ENCODE measurements at regions not wholly inside any gene's neighbourhood (a gene's known extent, or its start where the extent isn't known, plus 50 kb on each side); places are given as distances from the start of the nearest gene placed in this dataset.

DNA sequence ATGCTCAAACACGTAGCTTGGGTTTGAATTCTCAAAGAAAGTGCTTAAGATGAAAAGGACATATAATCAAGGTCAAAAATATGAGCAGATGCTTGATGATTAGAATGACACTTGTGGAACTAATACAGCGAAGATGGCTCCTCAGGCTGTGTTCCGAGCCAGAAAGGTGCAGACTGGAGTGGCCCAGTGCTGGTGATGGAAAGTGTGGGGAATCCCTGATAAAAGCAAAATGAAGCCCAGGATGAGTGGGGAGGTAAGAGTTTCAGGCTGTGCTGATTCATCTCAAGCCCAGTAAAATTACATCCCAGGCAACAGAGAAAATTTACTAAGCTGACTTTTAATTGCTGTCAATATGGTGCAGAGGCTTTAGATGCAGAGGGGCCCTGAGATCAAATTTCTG lies 77.8 kb upstream of the IKZF1 start:
- no peaks in the 10 kb centered on the region for H3K4me1 ChIP-seq (ENCODE audit: insufficient read depth, low read length)
- ATAC-seq = no peak
- 3% methylated on average over 3 of the region's 3 CpGs for WGBS (ENCODE audit: low lambda C conversion rate)

More for the DNA sequence above, 77.8 kb upstream of the IKZF1 start:
- no peak for DNase-seq (ENCODE audit: low spot score)
- Histone ChIP-seq H3K9ac (ENCODE audit: insufficient read depth, low read depth, low read length) (no peak overlapping the region), H3K9me3 (ENCODE audit: low read length) (peaks cover 14% of the 10 kb centered on the region), H3K4me2 (ENCODE audit: low read depth, low read length) (no peak overlapping the region; the same call in 1 of the 2 replicates), H3K36me3 (replicated peaks in 1 of 2; ENCODE audit: control insufficient read depth in 1 of 2, insufficient read depth in 2 of 2, low read length in 2 of 2) (no peaks in the 10 kb centered on the region), H4K20me1 (ENCODE audit: insufficient read depth, low read length) (no peaks in the 10 kb centered on the region), H3K79me2 (ENCODE audit: insufficient read depth, low read length) (no peaks in the 10 kb centered on the region), H3K27me3 (ENCODE audit: control insufficient read depth in 1 of 2, insufficient read depth in 2 of 2, low read length in 2 of 2) (no peaks in the 10 kb centered on the region; a peak in 1 of 5 replicates), H3K27ac (ENCODE audit: extremely low read length, insufficient read depth, low read length) (no peak overlapping the region), H2AFZ (ENCODE audit: low read length) (no peak overlapping the region), H3K4me3 (replicated peaks in 1 of 3; ENCODE audit: insufficient read depth in 1 of 3, low read depth in 2 of 3, low read length in 3 of 3) (no peak overlapping the region)
- intact Hi-C loops (cut with micrococcal nuclease; ENCODE audit: unreplicated experiment) = no loop called here
- in situ Hi-C loops (cut with HindIII; ENCODE audit: extremely low pct_ligation_motif_present, low pct_unique_long_range_greater_than_20kb) = no loop called here
- FAIRE-seq = no peak
- no peak for TF ChIP-seq UBTF (CRISPR knock-in tag; IDR thresholded peaks at IDR 0.05)
- TF ChIP-seq PHF20 (CRISPR knock-in tag; IDR thresholded peaks at IDR 0.05) = no peak
- no peak for TF ChIP-seq ARID3A (IDR thresholded peaks at IDR 0.05; ENCODE audit: low read depth, low read length)
- no TSS peak for BruUV-seq (replicated peaks)
- ChIA-PET POLR2A (no interaction called here), CTCF (ENCODE audit: low intra/inter-chr PET ratio, low total read pairs) (no interaction called here)
